ENCODE measurements at regions not wholly inside any gene's neighbourhood (a gene's known extent, or its start where the extent isn't known, plus 50 kb on each side); places are given as distances from the start of the nearest gene placed in this dataset.

DNA sequence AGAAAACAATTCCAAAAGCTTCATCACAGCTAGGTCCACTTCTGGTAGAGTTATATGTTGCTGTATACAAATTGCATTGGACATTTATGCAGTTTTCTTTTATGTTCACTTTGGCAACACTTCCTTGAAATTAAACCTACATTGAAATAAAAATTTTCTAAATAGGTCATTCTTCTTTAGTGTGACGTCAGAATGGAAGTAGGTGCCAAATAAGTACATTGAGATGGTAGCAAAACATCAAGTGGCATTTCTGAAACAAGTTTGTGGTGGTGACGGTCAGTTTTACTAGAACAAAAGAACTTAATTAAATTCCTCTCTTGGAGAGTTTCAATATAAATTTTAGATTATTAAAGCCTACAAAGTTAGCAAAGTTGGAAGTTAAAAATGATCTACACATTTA is 895.1 kb downstream of the CDH9 start:
- DNase-seq (ENCODE audit: extremely low spot score), result no peak
- TF ChIP-seq BHLHE40 (IDR thresholded peaks at IDR 0.05; ENCODE audit: borderline replicate concordance) (no peak), NFRKB (IDR thresholded peaks at IDR 0.05) (no peak), FOXM1 (IDR thresholded peaks at IDR 0.05; ENCODE audit: borderline replicate concordance) (no peak), ZNF384 (IDR thresholded peaks at IDR 0.05) (no peak)
- POLR2A ChIA-PET, result no interaction called here
- CTCF ChIA-PET, result no interaction called here

DNA sequence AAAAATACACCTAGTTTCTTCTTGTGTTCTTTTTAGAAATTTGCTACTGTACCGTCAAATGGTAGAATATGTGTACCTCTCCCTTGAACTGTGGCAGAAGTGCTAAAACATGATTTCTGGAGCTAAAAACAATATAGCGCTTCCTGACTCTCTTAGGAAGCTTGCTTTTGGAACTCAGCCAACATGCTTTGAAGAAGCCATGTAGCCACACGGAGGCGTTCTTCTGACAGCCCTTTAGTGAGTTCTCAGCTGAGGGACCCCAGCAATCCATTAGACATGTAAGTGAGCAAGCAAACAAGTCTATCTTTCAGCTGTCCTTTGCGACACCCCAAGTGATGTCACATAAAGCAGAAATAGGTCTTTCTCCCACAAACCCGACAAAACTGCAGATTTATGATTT is 917.0 kb downstream of the CDH9 start:
- peak; percentile 8 for DNase-seq (ENCODE audit: extremely low spot score)
- ChIA-PET POLR2A (no interaction called here), CTCF (no interaction called here)
- no peak for TF ChIP-seq SUZ12 (IDR thresholded peaks at IDR 0.05)
- no peak for TF ChIP-seq SP1 (IDR thresholded peaks at IDR 0.05)

DNA sequence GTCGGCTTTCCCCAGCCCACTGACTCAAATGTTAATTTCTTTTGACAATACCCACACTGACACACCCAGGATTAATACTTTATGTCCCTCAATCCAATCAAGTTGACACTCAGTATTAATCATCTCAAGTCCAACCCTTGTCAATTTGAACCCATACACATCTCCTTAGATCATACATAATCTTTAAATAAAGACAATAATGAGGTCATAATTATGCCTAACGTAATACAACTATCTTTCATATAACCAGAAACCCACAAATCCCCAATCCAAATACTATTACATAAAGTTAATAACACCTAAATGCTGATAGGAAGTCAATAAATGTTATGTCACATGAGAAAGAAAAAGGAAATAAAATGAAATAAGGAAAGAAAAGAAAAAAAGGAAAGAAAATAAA is 934.2 kb downstream of the CDH9 start:
- no peak for DNase-seq (ENCODE audit: extremely low spot score)
- TF ChIP-seq SUZ12 (IDR thresholded peaks at IDR 0.05), result no peak
- no peak for TF ChIP-seq HDGF (IDR thresholded peaks at IDR 0.05; ENCODE audit: borderline replicate concordance)
- no peak for TF ChIP-seq BHLHE40 (IDR thresholded peaks at IDR 0.05; ENCODE audit: borderline replicate concordance)
- TF ChIP-seq SP1 (IDR thresholded peaks at IDR 0.05), result no peak
- TF ChIP-seq CTBP1 (IDR thresholded peaks at IDR 0.05; ENCODE audit: borderline replicate concordance), result no peak
- no peak for TF ChIP-seq L3MBTL2 (conservative IDR thresholded peaks at IDR 0.05)
- TF ChIP-seq, protein P1, sequence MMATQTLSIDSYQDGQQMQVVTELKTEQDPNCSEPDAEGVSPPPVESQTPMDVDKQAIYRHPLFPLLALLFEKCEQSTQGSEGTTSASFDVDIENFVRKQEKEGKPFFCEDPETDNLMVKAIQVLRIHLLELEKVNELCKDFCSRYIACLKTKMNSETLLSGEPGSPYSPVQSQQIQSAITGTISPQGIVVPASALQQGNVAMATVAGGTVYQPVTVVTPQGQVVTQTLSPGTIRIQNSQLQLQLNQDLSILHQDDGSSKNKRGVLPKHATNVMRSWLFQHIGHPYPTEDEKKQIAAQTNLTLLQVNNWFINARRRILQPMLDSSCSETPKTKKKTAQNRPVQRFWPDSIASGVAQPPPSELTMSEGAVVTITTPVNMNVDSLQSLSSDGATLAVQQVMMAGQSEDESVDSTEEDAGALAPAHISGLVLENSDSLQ (IDR thresholded peaks at IDR 0.05), result no peak
- TF ChIP-seq TARDBP (IDR thresholded peaks at IDR 0.05), result no peak
- TF ChIP-seq ELF4 (IDR thresholded peaks at IDR 0.05), result no peak
- no peak for TF ChIP-seq LEF1 (IDR thresholded peaks at IDR 0.05; ENCODE audit: borderline replicate concordance)
- TF ChIP-seq ARNT (IDR thresholded peaks at IDR 0.05), result no peak
- no peak for TF ChIP-seq FOXK2 (IDR thresholded peaks at IDR 0.05)
- no peak for TF ChIP-seq FOXM1 (IDR thresholded peaks at IDR 0.05; ENCODE audit: borderline replicate concordance)
- no peak for TF ChIP-seq FOXA1 (IDR thresholded peaks at IDR 0.05)
- no peak for TF ChIP-seq NFRKB (IDR thresholded peaks at IDR 0.05)
- TF ChIP-seq ZNF384 (IDR thresholded peaks at IDR 0.05), result no peak
- ChIA-PET CTCF (no interaction called here), POLR2A (no interaction called here)

DNA sequence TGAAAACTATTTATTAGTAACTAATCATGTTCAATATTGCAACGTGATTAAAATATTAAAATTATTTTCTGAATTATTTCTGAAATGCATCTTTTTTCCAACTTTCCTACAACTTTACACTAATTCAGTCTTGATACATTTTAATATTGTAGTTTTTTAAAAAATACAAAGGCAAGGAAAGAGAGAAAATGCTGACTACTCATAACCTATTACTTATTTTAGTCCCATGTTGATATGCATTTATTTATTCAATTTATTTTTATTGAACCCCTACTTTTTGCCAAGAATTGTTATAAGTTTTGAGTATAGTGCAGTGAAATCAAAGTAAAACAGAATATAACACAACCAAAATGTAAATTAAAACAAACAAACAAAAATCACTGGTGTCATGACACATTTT is 978.2 kb downstream of the CDH9 start:
- no peak for DNase-seq (ENCODE audit: extremely low spot score)
- CTCF ChIA-PET, result no interaction called here
- POLR2A ChIA-PET, result no interaction called here
- TF ChIP-seq FOXK2 (IDR thresholded peaks at IDR 0.05), result no peak
- no peak for TF ChIP-seq SP1 (IDR thresholded peaks at IDR 0.05)
- TF ChIP-seq HDGF (IDR thresholded peaks at IDR 0.05; ENCODE audit: borderline replicate concordance), result no peak
- TF ChIP-seq NFRKB (IDR thresholded peaks at IDR 0.05), result no peak
- no peak for TF ChIP-seq ZNF384 (IDR thresholded peaks at IDR 0.05)
- TF ChIP-seq, protein P1 (IDR thresholded peaks at IDR 0.05), result no peak
- TF ChIP-seq FOXM1 (IDR thresholded peaks at IDR 0.05; ENCODE audit: borderline replicate concordance), result no peak
- no peak for TF ChIP-seq ELF4 (IDR thresholded peaks at IDR 0.05)
- TF ChIP-seq L3MBTL2 (conservative IDR thresholded peaks at IDR 0.05), result no peak

DNA sequence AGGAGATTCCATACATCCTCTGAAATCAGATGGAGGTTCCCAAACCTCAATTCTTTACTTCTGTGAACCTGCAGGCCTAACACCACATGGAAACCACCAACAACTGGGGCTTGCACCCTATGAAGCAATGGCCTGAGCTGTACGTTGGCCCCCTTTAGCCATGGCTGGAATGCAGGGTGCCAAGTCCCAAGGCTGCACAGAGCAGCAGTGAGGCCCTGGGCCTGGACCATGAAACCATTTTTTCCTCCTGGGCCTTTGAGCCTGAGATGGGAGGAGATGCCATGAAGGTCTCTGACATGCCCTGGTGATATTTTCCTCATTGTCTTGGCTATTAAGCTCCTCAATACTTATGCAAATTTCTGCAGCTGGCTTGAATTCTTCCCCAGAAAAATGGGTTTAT is 983.8 kb downstream of the CDH9 start:
- no peak for TF ChIP-seq HDGF (IDR thresholded peaks at IDR 0.05; ENCODE audit: borderline replicate concordance)
- TF ChIP-seq FOXM1 (IDR thresholded peaks at IDR 0.05; ENCODE audit: borderline replicate concordance), result no peak
- TF ChIP-seq ELF4 (IDR thresholded peaks at IDR 0.05), result no peak
- TF ChIP-seq TARDBP (IDR thresholded peaks at IDR 0.05), result no peak
- no peak for TF ChIP-seq NFRKB (IDR thresholded peaks at IDR 0.05)
- TF ChIP-seq BHLHE40 (IDR thresholded peaks at IDR 0.05; ENCODE audit: borderline replicate concordance), result no peak
- POLR2A ChIA-PET, result no interaction called here
- CTCF ChIA-PET, result interaction anchor here (0.6 kb wide), 1 partner anchor 9 kb away, joined by 4 read pairs; no protein-coding TSS in a partner anchor
- DNase-seq (ENCODE audit: extremely low spot score), result no peak

DNA sequence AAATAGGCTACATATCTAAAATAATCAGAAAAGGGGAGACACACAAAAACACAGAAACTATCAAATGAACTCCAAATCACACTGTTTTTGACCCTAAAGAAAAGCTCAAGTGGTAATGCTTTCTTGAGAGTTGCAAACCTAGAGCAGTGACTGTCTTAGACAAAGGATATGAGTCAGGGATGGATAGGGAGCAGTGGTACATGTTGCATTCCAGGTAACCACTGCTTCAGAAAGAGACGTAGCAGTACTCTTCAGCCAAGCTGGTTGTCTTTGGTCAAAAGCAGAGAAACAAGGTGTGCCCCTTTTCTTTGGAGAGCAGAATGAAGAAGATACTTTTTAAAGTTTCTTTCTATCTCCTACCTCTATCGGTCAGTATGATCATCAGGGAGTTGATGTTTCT is 1003.6 kb downstream of the CDH9 start:
- DNase-seq (ENCODE audit: extremely low spot score), result no peak
- TF ChIP-seq ZNF384 (IDR thresholded peaks at IDR 0.05), result no peak
- no peak for TF ChIP-seq NFRKB (IDR thresholded peaks at IDR 0.05)
- TF ChIP-seq ELF4 (IDR thresholded peaks at IDR 0.05), result no peak
- TF ChIP-seq BHLHE40 (IDR thresholded peaks at IDR 0.05; ENCODE audit: borderline replicate concordance), result no peak
- TF ChIP-seq CTBP1 (IDR thresholded peaks at IDR 0.05; ENCODE audit: borderline replicate concordance), result no peak
- no peak for TF ChIP-seq SP1 (IDR thresholded peaks at IDR 0.05)
- POLR2A ChIA-PET, result no interaction called here
- CTCF ChIA-PET, result no interaction called here

DNA sequence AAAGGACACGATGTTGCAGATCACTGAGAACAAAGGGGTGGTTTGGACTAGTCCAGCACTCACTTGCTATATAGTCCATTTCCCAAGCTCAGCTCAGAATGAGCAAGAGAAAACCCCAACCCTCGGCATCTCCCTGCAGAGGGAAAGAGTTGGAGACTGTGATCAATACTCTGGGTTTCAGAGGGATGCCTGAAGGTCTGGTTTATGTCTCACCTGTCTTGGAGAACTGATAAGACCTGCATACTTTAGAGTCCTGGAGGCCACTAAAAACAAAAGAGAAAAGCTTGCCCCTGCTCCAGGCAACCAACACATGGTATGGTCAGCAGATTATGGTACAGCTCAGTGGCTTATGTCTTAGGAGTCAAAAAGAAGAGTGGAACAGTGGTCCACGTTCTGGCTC is 1006.9 kb downstream of the CDH9 start:
- ChIA-PET CTCF (no interaction called here), POLR2A (no interaction called here)
- DNase-seq (ENCODE audit: extremely low spot score), result no peak
- TF ChIP-seq FOXM1 (IDR thresholded peaks at IDR 0.05; ENCODE audit: borderline replicate concordance) (no peak), TARDBP (IDR thresholded peaks at IDR 0.05) (no peak), LEF1 (IDR thresholded peaks at IDR 0.05; ENCODE audit: borderline replicate concordance) (no peak), ZNF384 (IDR thresholded peaks at IDR 0.05) (no peak), FOXK2 (IDR thresholded peaks at IDR 0.05) (no peak), CTBP1 (IDR thresholded peaks at IDR 0.05; ENCODE audit: borderline replicate concordance) (no peak), NFRKB (IDR thresholded peaks at IDR 0.05) (no peak), ELF4 (IDR thresholded peaks at IDR 0.05) (no peak), BHLHE40 (IDR thresholded peaks at IDR 0.05; ENCODE audit: borderline replicate concordance) (no peak), SUZ12 (IDR thresholded peaks at IDR 0.05) (no peak), HDGF (IDR thresholded peaks at IDR 0.05; ENCODE audit: borderline replicate concordance) (no peak), L3MBTL2 (conservative IDR thresholded peaks at IDR 0.05) (no peak)
- TF ChIP-seq, protein P1 (IDR thresholded peaks at IDR 0.05), result no peak

Measured in HEK293T (cell line).